GM04504 (cell line): ENCODE measurements at regions not wholly inside any gene's neighbourhood (a gene's known extent, or its start where the extent isn't known, plus 50 kb on each side); places are given as distances from the start of the nearest gene placed in this dataset.

ENCODE experiments used
- DNase-seq: peaks from one replicate; pipeline ENCODE4 v3.0.0-alpha.2; 2012; ENCODE audit warnings: low read depth

DNA sequence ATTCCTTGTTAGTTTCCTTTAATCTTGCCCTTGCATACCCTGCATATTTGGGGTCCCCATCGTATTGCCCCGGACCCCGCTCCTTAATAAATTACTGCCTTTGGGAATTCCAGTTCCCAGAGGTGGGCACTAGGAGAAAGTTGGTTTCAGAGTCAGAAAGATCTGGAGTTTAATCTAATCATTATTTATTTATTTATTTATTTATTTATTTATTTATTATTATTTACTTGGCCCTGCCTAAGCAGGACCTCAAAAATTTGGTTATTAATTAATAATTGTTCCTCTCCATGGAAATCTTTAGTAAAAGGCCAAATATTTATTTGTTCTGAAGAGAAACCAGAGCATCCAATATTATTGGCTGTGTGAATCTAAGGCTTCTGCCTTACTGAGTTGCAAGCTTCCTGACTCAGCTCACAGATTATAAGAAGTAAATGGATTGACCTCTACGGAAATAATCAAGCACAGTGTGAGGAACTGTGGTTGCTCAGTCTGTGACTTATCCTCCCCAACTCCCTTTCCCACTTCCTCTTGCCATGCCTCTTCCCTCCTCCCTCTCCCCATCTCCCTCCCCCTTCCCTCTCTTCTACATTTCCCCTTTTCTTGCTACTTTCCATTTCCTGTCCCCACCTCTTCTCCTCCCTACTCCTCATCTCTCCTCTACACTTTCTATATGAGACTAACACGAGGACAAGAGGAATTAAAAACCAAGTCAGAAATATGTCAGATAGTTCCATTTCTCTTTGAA, 61.5 kb upstream of the AP1S2 start:
- DNase-seq = no peak

GRCh38 chrX:15914486-15914885, 59.9 kb upstream of the AP1S2 start:
- DNase-seq = no peak

GRCh38 chrX:15913146-15913545, 58.5 kb upstream of the AP1S2 start:
- DNase-seq = no peak

GRCh38 chrX:15911734-15912550, 57.3 kb upstream of the AP1S2 start:
- no peak for DNase-seq

DNA sequence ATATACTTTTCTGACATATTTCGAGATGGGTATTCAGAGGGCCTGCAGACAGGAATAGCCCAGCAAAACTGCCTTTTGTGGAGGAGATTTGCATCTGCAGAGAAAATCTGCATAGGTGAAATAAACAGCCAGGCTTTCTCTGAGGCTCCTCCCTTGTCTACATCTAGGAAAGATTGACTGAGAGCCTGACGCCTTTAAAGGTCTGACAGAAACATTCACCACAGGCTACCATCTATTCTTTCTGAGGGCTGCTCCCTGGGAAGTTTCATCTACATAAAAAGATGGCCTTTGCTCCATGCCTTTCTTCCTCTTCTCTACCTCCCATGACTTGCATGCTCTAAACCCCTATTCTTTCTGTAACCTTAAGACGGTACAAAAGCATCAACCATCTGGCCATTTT, 55.0 kb upstream of the AP1S2 start:
- DNase-seq = no peak

DNA sequence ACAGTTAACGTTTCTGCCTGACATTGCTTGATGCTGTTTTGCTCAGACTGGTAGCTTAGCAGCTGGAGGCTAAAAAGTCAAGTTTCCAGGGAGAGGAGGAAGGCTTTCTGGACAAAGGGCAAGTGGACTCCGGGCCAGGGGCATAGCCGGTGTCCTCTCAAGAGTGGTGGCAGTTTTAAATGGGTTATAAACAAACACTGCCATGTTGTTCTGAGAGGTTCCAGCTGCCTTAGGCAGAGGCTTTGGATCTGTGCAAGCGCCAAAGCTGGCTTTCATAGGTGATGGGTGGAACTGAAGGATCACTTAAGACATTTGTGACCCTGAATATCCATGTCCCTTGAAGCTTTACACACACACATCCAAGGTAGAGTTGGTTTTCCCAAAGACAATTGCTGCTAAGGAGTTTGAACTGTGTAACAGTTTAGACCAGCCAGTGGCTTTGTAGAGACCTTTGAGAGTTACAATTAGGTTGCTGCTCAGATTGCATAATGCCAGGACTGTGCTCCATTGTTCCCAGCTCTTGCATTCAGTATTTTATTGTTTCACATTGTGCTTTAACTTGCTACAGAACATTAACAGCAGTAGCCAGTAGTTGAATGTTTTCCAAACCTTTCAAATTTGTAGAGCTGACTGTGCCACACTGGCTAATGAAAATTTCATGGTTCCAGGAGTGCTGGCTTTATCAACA, 54.1 kb upstream of the AP1S2 start:
- no peak for DNase-seq

DNA sequence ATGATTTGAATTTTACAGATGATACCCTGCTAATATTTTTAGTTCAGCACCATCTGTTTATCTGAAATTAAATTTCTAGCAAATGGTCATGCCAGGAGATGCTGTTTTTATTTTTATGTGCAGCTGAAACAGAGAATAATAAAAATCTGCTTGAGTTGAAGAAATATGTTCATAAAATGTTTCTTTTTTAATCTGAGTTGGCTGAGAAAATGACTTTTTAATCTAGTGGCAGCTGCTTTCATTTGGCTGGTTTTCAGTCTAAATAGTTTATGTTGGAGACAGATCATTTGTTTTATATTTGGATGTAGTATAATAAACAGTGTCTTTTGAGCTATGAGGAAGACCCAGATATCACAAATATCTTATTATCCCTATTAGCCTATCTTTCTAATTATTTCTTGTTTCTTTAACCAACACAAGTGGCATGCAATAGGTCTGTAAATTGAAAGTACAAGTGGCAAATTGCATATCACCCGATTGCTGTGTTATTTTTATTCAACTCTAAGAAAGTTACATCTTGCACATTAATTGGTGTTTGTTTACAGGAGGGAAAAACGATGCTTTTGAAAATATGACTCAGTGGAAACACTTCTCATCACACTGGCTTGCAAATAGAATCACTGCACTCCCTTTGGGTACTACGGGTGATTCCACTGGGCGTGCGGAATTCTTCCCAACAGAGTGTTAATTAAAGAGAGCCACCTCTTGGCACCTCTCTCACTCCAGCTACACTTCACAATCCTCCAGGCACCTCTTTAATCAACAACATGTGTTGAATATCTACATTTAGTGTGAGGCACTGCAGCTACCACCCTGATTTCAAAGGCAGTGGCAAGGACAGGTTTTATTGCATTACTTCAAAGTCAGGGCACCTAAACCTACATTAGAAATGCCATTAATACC, 51.7 kb upstream of the AP1S2 start:
- DNase-seq = no peak
